ENCODE measurements at regions not wholly inside any gene's neighbourhood (a gene's known extent, or its start where the extent isn't known, plus 50 kb on each side); places are given as distances from the start of the nearest gene placed in this dataset.

GRCh38 chr2:223481486-223481885 is 120.7 kb downstream of the SCG2 start:
- FAIRE-seq (no peak), DNase-seq (ENCODE audit: low read depth, low spot score) (no peak)
- Histone ChIP-seq H3K4me3 (ENCODE audit: control insufficient read depth in 2 of 3, extremely low read depth in 1 of 3, insufficient read depth in 2 of 3, low read depth in 1 of 3, low read length in 3 of 3) (no peak overlapping the region), H3K36me3 (ENCODE audit: control insufficient read depth in 2 of 2, extremely low read depth in 1 of 2, insufficient read depth in 2 of 2, low read length in 2 of 2) (no peaks in the 10 kb centered on the region), H4K20me1 (ENCODE audit: control insufficient read depth, extremely low read depth, insufficient read depth, low read length) (no peaks in the 10 kb centered on the region), H3K27me3 (ENCODE audit: control insufficient read depth, extremely low read depth, insufficient read depth, low read length) (no peaks in the 10 kb centered on the region), H3K4me1 (ENCODE audit: control insufficient read depth, extremely low read depth, insufficient read depth, low read length) (no peaks in the 10 kb centered on the region), H3K4me2 (ENCODE audit: control insufficient read depth, extremely low read depth, insufficient read depth, low read depth, low read length) (no peak overlapping the region), H3K79me2 (ENCODE audit: control insufficient read depth, insufficient read depth, low read length) (no peaks in the 10 kb centered on the region), H3K9me1 (ENCODE audit: control insufficient read depth, extremely low read depth, insufficient read depth, low read length) (no peaks in the 10 kb centered on the region), H3K9ac (ENCODE audit: control insufficient read depth, extremely low read depth, insufficient read depth, low read length) (no peak overlapping the region), H3K9me3 (ENCODE audit: control insufficient read depth, low read depth, low read length) (no peaks in the 10 kb centered on the region), H2AFZ (ENCODE audit: control insufficient read depth, low read length) (no peak overlapping the region), H3K27ac (ENCODE audit: control insufficient read depth, insufficient read depth, low read length) (no peak overlapping the region)
- no peak for TF ChIP-seq EZH2 (IDR thresholded peaks at IDR 0.05; ENCODE audit: low read length)
- TF ChIP-seq CTCF (optimal IDR thresholded peaks at IDR 0.05 in 1 of 3, IDR thresholded peaks at IDR 0.05 in 1 of 3, conservative IDR thresholded peaks at IDR 0.05 in 1 of 3; ENCODE audit: extremely low read depth in 1 of 3, insufficient read depth in 2 of 3, low read length in 3 of 3), result no peak
- dilution Hi-C loops (cut with MboI; ENCODE audit: extremely low pct_ligation_motif_present, low sequenced_read_pairs), result no loop called here

GRCh38 chr2:223486751-223487150 is 115.4 kb downstream of the SCG2 start:
- no peak overlapping the region for H3K27ac ChIP-seq (ENCODE audit: control insufficient read depth, insufficient read depth, low read length)
- FAIRE-seq, result no peak
- H3K9me3 ChIP-seq (ENCODE audit: control insufficient read depth, low read depth, low read length), result no peaks in the 10 kb centered on the region
- no peak overlapping the region for H3K4me3 ChIP-seq (ENCODE audit: control insufficient read depth in 2 of 3, extremely low read depth in 1 of 3, insufficient read depth in 2 of 3, low read depth in 1 of 3, low read length in 3 of 3)
- no peak overlapping the region for H2AFZ ChIP-seq (ENCODE audit: control insufficient read depth, low read length)
- DNase-seq (ENCODE audit: low read depth, low spot score), result no peak
- dilution Hi-C loops (cut with MboI; ENCODE audit: extremely low pct_ligation_motif_present, low sequenced_read_pairs), result no loop called here
- H3K79me2 ChIP-seq (ENCODE audit: control insufficient read depth, insufficient read depth, low read length), result no peaks in the 10 kb centered on the region
- peaks cover 6% of the 10 kb centered on the region for H3K4me1 ChIP-seq (ENCODE audit: control insufficient read depth, extremely low read depth, insufficient read depth, low read length)
- H4K20me1 ChIP-seq (ENCODE audit: control insufficient read depth, extremely low read depth, insufficient read depth, low read length), result no peaks in the 10 kb centered on the region
- TF ChIP-seq CTCF (optimal IDR thresholded peaks at IDR 0.05 in 1 of 3, IDR thresholded peaks at IDR 0.05 in 1 of 3, conservative IDR thresholded peaks at IDR 0.05 in 1 of 3; ENCODE audit: extremely low read depth in 1 of 3, insufficient read depth in 2 of 3, low read length in 3 of 3), result no peak
- TF ChIP-seq EZH2 (IDR thresholded peaks at IDR 0.05; ENCODE audit: low read length), result no peak
- H3K27me3 ChIP-seq (ENCODE audit: control insufficient read depth, extremely low read depth, insufficient read depth, low read length), result no peaks in the 10 kb centered on the region
- H3K9me1 ChIP-seq (ENCODE audit: control insufficient read depth, extremely low read depth, insufficient read depth, low read length), result no peaks in the 10 kb centered on the region
- no peaks in the 10 kb centered on the region for H3K36me3 ChIP-seq (ENCODE audit: control insufficient read depth in 2 of 2, extremely low read depth in 1 of 2, insufficient read depth in 2 of 2, low read length in 2 of 2)
- no peak overlapping the region for H3K9ac ChIP-seq (ENCODE audit: control insufficient read depth, extremely low read depth, insufficient read depth, low read length)
- no peak overlapping the region for H3K4me2 ChIP-seq (ENCODE audit: control insufficient read depth, extremely low read depth, insufficient read depth, low read depth, low read length)

Measured in keratinocyte (primary cell).